ENCODE measurements at regions not wholly inside any gene's neighbourhood (a gene's known extent, or its start where the extent isn't known, plus 50 kb on each side); places are given as distances from the start of the nearest gene placed in this dataset.

DNA sequence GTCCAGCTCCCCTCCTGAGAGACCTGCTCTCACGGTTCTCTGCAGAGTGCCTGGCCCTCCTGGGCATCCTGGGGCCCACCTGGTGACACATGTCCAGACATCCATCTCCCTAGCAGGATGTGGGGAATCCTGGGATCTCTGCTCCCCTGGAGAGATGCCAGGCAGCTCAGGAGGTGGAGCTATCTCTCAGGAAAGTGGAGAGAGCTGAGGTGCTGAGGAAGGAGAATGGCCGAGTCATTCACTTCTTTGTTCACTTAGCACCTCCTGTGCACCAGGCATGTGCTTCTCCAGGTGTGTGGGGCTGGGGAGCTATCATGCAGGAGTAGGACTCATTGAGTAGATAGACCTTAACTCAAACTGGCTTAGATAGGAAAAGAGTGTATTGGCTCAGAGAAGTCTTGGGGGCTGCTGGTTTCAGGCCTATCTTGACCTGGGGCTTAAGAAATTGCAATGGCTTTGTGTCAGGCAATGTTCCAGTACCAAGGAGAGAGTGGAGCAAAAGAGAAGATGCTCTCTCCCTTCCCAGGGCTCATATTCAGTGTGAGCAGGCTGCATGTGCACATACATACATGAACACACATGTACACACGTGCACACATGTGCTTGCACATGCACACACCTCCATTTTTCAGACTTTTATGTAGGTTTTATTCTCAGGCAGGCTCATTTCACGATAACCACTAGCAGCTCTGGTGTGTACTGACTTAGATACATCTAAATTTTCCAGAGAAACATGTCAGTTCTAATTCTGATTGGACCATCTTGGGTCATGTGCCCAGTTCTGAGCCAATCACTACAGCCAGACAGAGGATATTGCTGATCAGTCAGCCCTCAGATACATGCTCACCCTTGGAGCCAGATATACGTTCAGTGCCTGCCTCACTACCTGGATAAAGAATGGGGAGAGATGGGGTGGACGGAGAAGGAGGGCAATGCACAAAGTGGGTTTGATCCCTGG is 437.6 kb downstream of the PTPRU start:
- no peaks in the 10 kb centered on the region for H3K4me1 ChIP-seq (ENCODE audit: control insufficient read depth in 1 of 2, insufficient read depth in 1 of 2, low read depth in 1 of 2, low read length in 1 of 2)

DNA sequence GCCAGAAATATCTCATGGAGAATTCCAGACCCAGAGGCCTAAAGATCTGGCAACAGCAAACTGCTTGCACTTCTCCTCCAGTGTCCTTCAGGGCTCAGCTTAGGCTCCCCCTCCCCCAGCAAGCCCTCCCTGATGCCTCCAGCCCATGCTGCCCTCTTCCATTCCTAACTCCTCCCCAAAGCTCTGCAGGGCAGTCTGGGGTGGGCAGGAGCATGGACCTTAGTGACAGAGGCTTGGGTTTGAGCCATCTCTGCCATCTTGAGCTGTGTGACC is 436.8 kb downstream of the PTPRU start:
- Histone ChIP-seq H3K4me1 (ENCODE audit: control insufficient read depth in 1 of 2, insufficient read depth in 1 of 2, low read depth in 1 of 2, low read length in 1 of 2) (no peaks in the 10 kb centered on the region), H3K27ac (no peak overlapping the region), H3K27me3 (no peaks in the 10 kb centered on the region), H3K9me3 (no peaks in the 10 kb centered on the region), H3K4me3 (ENCODE audit: low read depth in 1 of 2, low read length in 1 of 2) (no peak overlapping the region), H3K36me3 (no peaks in the 10 kb centered on the region)
- TF ChIP-seq, protein P1, sequence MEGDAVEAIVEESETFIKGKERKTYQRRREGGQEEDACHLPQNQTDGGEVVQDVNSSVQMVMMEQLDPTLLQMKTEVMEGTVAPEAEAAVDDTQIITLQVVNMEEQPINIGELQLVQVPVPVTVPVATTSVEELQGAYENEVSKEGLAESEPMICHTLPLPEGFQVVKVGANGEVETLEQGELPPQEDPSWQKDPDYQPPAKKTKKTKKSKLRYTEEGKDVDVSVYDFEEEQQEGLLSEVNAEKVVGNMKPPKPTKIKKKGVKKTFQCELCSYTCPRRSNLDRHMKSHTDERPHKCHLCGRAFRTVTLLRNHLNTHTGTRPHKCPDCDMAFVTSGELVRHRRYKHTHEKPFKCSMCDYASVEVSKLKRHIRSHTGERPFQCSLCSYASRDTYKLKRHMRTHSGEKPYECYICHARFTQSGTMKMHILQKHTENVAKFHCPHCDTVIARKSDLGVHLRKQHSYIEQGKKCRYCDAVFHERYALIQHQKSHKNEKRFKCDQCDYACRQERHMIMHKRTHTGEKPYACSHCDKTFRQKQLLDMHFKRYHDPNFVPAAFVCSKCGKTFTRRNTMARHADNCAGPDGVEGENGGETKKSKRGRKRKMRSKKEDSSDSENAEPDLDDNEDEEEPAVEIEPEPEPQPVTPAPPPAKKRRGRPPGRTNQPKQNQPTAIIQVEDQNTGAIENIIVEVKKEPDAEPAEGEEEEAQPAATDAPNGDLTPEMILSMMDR (IDR thresholded peaks at IDR 0.05): no peak

More for the DNA sequence above, 437.6 kb downstream of the PTPRU start:
- no peak overlapping the region for H3K4me3 ChIP-seq (ENCODE audit: low read depth in 1 of 2, low read length in 1 of 2)
- H3K9me3 ChIP-seq: no peaks in the 10 kb centered on the region
- H3K27me3 ChIP-seq: no peaks in the 10 kb centered on the region
- no peaks in the 10 kb centered on the region for H3K36me3 ChIP-seq
- TF ChIP-seq, protein P1 (IDR thresholded peaks at IDR 0.05): no peak
- H3K27ac ChIP-seq: no peak overlapping the region

DNA sequence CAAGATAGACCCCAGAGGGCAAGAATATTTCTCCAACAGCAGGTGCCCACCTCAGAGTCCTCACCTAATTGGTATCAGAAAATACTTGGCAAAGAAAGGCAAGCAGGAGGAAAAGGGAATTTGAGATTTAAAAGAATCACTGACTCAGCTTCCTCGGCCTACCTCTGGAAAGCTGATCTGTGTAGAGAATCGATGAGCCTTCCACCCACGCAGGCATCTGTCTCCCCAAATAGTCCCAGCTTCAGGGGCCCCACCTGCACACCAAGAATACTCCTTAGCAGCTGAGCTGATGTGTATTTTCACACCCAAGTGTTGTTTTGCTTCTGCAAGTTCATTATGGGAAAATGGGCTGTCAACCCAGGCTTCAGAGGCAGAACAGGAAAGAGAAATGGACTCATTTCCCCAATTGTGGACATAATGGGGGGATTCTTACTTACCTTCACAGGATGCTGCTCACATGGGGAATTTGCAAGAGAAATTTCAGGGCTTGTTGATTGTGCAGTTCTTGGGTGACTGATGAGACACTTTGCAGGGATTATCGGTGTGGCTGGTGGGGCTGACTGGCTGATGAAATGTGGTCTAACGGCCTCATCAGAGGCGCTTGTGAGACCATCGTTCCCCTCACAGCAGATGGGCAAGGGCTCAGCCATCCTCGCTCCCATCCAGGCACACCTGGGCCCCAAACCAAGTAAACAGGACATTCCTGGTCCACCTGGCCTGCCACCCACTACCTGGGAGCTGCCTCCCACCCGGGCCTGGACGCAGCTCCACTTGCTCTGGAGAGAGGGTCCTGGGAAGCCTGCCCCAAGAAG is 436.3 kb downstream of the PTPRU start:
- Histone ChIP-seq H3K27ac (no peak overlapping the region), H3K27me3 (no peaks in the 10 kb centered on the region), H3K4me1 (ENCODE audit: control insufficient read depth in 1 of 2, insufficient read depth in 1 of 2, low read depth in 1 of 2, low read length in 1 of 2) (no peaks in the 10 kb centered on the region), H3K4me3 (ENCODE audit: low read depth in 1 of 2, low read length in 1 of 2) (no peak overlapping the region), H3K9me3 (no peaks in the 10 kb centered on the region), H3K36me3 (no peaks in the 10 kb centered on the region)
- TF ChIP-seq, protein P1 (IDR thresholded peaks at IDR 0.05): no peak

DNA sequence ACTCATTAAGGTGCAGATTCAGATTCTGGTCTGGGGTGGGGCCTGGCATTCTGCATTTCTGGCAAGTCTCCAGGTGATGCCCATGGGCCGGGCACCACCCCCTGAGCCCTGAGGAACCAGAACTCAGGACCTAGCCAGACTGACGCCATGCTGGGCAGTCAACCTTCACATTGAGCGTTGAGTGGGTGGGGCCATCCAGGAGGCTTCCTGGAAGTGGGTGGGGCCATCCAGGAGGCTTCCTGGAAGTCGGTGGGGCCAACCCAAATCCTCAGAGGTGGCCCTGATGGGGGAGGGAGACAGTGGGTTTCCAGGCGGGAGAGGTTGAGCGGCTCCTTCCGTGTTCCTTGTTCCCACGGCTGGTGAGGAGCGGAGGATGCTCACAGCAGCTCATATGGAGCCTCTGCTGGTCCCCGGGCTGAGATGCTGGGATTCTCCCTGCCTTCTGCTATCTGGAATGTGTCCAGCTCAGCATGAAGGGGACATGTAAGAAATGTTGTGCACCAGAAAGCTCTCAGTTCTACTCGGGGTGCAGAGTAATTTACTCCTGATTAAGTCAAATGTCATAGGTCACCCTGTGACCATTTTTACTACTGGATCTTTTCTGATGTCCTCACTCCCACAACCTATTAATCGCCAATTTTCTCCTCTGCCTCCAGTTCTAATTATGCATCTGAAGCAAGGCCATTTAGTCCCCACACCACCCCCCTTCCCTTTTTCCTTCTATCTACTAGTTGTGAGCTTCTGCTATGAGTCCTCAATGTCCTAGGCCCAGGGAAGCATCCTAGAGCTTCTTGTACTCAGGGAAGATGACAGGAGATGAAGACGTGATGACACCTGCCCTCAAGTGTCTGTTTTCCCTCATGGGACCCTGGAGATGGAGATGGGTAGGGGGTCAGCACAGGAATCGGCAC is 435.4 kb downstream of the PTPRU start:
- no peak overlapping the region for H3K27ac ChIP-seq
- peaks cover 4% of the 10 kb centered on the region for H3K27me3 ChIP-seq
- no peaks in the 10 kb centered on the region for H3K9me3 ChIP-seq
- H3K4me3 ChIP-seq (ENCODE audit: low read depth in 1 of 2, low read length in 1 of 2): no peak overlapping the region
- H3K36me3 ChIP-seq: no peaks in the 10 kb centered on the region
- TF ChIP-seq, protein P1 (IDR thresholded peaks at IDR 0.05): no peak
- H3K4me1 ChIP-seq (ENCODE audit: control insufficient read depth in 1 of 2, insufficient read depth in 1 of 2, low read depth in 1 of 2, low read length in 1 of 2): no peaks in the 10 kb centered on the region

DNA sequence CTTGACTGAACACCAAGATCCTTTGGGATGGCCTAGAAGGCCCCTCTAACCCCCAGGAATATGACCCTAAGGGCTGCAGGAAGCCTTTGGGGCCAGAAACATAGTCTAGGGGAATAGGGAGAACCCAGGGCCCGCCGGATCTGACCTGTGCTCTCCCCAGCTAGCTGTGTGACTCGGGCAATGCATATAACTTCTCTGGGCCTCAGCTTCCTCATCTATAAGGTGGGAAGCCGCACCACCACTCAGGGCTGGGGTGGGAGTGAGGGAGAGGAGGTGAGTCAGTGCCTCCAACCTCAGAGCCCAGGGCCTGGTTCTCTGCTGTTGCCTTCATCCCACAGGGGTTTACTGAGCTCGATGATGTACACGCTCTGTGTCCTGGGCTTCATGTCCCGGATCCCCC is 434.4 kb downstream of the PTPRU start:
- Histone ChIP-seq H3K36me3 (no peaks in the 10 kb centered on the region), H3K4me1 (ENCODE audit: control insufficient read depth in 1 of 2, insufficient read depth in 1 of 2, low read depth in 1 of 2, low read length in 1 of 2) (no peaks in the 10 kb centered on the region), H3K9me3 (no peaks in the 10 kb centered on the region), H3K27me3 (peaks cover 6% of the 10 kb centered on the region), H3K27ac (no peak overlapping the region), H3K4me3 (ENCODE audit: low read depth in 1 of 2, low read length in 1 of 2) (no peak overlapping the region)
- TF ChIP-seq, protein P1 (IDR thresholded peaks at IDR 0.05): no peak
